HG03103 (cell line): ENCODE measurements at regions not wholly inside any gene's neighbourhood (a gene's known extent, or its start where the extent isn't known, plus 50 kb on each side); places are given as distances from the start of the nearest gene placed in this dataset.

Source experiments
- ATAC-seq: cut with Tn5 transposase; IDR thresholded peaks from one replicate; pipeline ENCODE4 v1.9.1; 2021; ENCODE audit warnings: low read depth; ENCODE audit not compliant: unreplicated experiment

DNA sequence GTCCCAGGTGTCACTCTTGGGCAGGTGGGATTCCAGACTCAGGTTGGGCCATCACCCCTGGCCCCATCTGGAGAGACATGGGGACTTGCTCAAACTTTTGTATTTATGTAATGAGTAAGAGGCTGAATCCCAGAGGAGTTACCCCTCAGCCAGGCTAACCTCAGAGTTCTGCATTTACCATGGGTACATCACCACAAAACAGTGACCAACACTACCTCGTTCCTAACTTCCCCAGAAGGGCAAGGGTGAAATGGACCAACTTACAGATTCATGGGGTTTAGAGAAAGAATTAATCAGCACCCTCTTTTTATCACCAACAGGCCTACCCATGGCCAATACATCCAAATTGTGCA lies 259.9 kb upstream of the MARCKS start:
- no peak for ATAC-seq

DNA sequence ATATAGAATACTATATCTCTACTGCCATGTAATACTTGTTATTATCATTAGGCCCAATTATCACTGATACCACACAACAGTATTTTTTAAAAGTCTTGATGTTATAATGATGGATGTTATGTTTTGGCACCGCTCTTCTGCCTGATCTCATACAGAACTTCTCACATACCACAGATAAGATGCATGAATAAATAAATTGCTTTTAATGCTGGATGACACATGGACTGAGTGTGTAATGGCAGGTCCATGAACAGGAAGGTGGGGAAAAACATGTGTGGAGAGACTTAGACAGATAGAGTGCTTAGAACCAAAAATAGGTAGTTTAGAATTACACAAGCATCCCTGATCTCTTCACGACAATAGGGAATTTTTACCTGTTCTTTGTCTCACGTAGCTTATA lies 258.4 kb upstream of the MARCKS start:
- ATAC-seq, result no peak

DNA sequence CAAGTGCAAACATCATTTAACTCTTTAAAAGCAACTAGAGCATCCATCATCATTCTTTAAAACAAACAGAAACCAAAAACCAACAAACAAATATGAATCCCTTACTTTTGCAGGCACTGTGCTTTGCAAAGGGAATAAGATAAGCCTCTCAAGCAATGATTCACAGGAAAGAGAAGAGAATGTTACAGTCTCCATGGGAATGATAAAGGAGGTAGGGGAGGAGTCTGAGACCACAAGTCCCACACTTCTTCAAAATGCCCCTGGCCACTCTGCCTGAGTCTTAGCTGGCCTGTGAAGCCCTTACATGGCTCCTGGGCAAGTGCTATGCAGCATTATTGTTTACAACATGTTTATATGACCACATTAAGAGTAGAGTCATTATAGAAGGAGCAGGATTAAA lies 257.7 kb upstream of the MARCKS start:
- no peak for ATAC-seq

DNA sequence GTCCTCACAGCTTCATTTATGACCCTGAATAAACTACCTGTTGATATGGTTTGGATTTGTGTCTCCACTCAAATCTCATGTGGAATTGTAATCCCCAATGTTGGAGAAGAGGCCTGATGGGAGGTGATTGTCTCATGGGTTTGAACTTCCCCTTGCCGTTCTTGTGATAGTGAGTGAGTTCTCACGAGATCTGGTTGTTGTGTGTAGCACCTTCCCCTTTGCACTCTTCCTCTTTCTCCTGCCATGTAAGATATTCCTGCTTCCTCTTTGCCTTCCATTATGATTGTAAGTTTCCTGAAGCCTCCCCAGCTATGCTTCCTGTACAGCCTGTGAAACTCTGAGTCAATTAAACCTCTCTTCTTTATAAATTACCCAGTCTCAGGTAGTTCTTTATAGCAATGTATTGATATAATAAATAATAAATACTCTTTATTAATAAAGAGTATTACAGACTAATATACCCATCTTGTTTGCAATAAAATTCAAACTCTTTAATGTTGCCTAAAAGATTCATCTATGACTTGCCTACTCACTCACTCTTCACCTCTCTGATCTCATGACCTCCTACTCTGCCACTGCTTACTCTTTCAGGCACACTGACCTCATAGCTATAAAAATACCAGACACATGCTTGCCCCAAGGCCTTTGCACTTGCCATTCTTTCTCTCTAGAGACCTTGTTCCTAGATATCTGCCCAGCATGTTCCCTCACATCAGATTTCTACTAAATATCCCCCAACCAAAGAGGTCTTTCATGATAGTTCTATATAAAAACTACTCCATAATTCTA lies 256.4 kb upstream of the MARCKS start:
- no peak for ATAC-seq

DNA sequence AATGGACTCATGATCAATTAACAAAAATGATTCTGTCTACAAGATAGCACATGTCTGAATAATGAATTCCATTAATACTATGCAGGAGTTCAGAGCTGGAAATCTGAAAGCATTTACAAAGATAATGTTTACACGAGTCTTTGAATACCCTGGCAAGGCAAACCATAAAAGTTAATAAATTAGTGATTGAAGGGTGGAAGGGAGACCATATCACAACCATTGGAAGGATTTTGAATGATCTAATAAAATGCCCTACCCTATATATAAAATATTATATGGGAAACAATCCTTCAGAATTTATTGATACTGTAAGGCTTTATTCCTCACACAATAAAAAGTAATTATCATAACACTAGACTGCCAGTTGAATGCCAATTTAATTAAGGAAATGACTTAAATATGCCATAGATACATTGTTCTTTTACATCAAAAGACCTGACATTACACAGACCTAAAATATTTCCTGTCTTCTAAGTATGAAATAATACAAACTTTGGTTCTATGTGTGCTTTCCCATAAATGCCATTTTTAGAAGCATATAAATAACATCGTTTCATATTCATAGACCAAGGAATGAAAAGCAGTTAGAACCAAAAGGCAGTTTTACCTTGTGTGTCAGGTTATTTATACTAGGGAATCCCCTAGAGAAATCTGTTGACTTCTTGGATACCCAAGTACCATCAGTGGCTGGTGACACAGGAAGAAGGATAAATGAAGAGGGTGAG lies 249.2 kb upstream of the MARCKS start:
- ATAC-seq, result no peak

DNA sequence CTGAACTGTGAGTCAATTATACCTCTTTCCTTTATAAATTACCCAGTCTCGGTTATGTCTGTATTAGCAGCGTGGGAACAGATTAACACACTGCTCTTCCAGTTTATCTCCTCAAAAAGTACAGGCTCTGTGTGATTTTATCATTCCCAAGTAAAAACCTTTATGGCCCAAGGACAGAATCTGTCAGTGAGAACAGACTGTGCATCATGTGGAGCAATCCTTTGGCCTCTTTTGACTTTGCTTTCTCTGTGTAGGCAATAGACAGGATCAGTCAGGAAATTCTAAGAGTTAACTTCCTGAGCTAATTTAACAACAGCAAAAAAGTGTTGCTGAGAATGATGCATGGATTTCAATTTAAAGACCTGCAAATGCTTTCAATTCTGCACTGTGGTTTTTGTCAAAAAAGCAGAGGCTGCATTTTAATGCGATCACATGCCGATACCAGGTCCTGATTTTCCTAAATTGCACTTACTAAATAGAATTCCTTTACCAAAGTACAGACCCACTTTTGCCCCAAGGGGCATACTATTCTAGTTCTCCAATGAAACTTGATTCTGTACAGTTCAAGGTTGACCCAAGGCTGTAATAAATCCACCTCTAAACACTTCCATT lies 246.7 kb upstream of the MARCKS start:
- ATAC-seq, result no peak

DNA sequence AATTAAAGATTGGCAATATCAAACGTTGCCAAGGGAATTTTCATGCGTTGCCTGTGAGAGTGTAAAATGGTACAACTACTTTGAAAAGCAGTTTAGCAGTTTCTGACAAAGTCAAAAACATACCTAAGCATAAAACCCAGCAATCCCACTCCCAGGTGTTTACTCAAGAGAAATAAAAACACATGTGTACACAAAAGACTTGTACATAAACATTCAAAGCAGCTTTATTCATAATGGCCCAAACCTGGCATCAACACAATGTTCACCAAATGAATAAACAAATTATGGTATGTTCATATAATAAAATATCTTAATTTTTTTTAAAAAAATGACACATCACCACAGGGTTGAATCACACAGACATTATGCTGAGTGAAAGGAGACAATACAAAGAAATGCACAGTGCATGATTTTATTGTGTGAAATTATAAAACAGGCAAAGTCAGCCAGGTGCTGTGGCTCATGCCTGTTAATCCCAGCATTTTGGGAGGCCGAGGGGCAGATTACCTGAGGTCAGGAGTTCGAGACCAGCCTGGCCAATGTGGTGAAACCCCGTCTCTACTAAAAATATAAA lies 240.4 kb upstream of the MARCKS start:
- ATAC-seq, result no peak

DNA sequence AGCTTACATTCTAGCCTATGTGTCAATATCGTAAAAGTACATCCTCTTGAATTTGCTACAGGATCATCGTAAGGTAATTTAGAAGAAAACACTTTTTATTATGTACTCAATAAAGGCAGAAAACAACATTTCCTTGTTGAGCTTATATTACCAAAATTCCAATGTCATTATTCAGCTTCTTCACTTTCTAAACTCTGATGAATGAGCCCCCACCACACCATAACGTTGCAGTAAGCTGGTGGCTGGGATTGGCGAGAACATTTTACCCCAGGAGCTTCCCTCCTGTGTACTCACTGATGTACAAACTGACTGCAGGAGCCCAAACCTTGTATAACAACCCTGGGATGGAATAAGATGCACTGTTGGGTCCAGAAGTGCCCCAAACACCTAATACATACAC lies 238.1 kb upstream of the MARCKS start:
- ATAC-seq, result no peak

DNA sequence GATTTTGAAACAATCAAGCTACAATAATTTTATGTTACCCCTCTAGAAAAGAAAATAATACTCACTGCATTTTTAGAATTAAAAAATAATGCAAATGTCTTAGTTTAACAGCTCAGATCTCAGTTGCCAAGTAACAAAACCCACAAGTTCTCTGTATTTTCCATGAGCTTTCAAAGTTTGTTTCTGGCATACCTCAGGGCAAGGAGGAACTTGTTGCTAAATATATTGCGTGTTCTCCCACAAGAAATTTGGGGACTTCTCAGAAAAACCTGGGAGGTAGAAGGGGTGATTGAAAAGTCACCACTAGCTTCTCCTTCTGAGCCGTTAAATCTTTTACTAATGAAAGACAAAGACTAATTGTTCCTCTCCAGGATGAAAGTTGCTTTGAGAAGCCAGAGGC lies 236.8 kb upstream of the MARCKS start:
- no peak for ATAC-seq

DNA sequence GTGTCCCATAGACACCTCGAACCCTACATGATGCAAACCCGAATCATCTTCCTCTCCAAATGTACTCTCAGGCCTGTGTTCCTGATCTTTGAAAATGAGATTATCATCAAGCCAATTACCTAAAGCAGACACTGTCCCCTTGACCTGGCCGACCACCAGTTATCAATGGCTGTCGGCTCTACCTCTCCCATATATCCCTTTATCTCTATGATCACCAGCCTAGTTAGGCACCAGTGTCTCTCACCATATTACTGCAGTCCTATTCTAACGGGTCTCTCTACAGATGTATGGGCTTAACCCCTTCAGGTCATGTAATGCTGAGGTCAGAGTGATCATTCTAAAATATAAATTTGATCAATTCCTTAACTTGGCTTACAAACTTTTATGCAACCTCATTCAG lies 234.9 kb upstream of the MARCKS start:
- ATAC-seq, result no peak

DNA sequence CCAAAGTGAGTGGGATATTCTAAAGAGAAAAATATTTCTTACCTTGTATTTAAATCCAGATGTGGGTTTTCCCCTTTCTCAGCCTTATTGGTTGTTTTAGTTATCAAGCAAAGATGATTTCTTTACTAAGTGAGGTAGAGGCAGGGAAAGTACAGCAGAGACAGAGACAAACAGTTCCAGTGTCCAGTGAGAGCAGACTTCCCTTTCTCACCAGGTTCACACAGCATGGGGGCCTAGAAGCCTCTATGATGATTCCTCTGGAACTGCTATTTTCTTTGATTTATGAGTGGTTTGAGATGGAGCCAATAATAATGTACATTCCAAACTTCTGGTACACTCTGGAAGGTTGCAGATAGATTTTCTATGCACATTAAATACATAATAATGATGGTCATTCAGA lies 234.0 kb upstream of the MARCKS start:
- ATAC-seq, result no peak

DNA sequence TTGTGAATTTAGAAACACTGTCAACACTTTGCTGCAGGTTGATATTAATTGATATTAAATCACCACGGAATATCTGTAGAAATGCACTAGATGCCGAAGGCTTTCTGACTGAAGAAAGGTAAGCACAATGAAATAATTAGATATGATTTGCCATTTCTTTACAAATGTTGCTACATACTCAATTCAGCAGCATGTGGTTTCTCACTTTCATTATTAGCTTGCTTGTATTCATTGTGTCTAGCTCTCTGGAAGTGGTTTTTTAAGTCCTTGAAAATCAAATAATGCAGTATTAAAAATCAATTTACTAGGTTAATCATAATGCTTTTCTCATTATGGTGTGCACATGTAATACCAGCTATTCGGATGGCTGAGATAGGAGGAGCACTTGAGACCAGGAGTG lies 231.3 kb upstream of the MARCKS start:
- ATAC-seq, result no peak

DNA sequence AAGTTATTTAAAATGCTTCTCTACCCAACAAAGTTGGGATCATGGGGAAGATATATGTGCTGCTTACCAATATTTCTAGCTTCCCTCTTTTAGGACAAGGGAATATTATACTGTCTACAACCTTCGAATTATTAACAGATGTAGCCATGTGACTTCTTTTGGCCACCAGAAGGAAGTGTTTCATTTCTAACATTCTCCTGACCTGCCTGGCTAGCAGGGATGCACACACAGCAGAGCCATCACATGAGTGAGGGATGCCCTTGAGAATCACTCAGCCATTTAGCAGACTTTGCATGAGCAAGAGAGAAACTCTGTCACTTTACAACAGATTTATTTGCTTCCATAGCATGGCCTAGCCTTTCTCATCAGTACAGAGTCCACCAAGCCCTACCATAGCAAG lies 230.7 kb upstream of the MARCKS start:
- peak; percentile 27 for ATAC-seq

DNA sequence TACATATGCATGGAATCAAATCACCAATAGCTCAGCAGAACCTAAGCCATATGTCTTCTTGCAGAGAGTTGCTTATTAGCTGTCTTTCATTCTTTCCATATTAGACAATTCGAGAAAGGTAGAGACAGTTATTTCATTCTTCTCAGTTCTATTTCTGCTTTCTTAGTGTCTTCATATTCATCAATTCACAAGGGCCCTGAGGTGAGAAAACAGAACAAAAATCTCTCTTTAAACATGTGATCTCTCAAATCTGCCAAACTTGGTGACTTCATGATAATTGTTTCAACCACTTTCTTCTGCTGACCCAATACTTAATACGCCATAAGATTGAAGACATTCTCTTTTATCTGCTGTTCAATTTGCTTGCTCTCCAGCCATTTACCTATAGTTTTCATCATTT lies 229.7 kb upstream of the MARCKS start:
- no peak for ATAC-seq

DNA sequence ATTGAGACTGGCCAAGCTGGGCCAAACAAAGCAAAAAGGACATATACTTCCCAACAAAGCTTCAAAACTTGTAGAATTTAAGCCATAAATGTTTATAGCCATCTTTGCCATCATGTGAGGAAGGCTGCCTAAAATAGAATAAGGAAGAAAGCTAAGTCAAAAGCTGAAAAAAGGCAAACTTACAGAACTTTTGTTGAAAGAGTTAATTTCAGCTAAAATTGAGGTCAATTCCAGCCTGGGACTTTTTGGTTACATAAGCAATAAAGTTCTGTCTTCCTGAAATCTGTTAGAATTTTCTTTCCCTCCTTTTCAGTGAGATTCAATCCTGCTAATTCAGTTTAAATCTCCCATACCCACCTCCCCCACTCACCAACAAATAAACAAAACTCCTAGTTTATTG lies 227.9 kb upstream of the MARCKS start:
- no peak for ATAC-seq

DNA sequence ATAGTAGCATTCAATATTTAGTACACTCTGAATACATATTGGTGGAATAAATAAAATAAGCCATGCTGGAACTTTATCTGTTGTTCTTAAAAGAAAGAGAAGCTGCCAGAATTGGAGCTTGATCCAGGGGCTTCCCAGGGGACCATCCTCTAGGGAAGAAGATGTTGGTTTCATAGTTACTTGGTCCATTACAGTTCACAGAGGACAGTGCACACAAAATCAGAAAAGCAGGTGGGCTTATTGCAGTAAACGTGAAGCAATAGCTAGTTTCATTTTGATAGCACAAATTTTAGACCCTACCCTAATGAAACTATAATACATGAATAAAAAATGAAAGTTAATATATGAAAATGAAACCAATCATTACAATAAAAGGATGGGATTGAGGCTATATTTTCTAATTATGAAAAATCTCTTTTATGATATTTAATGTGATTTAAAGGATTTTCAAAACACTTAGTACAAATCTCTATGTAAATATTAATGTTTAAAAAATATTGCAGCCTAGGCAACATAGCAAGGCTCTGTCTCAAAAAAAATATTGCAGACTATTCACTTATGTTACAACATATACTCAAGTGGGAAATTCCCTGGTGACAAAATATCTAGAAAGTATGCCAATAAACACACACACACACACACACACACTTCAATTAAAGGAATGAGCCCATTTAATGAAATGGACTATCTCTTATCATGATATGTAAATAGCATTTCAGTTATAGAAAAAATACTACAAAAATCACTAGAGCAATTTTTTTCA lies 227.0 kb upstream of the MARCKS start:
- ATAC-seq, result no peak

DNA sequence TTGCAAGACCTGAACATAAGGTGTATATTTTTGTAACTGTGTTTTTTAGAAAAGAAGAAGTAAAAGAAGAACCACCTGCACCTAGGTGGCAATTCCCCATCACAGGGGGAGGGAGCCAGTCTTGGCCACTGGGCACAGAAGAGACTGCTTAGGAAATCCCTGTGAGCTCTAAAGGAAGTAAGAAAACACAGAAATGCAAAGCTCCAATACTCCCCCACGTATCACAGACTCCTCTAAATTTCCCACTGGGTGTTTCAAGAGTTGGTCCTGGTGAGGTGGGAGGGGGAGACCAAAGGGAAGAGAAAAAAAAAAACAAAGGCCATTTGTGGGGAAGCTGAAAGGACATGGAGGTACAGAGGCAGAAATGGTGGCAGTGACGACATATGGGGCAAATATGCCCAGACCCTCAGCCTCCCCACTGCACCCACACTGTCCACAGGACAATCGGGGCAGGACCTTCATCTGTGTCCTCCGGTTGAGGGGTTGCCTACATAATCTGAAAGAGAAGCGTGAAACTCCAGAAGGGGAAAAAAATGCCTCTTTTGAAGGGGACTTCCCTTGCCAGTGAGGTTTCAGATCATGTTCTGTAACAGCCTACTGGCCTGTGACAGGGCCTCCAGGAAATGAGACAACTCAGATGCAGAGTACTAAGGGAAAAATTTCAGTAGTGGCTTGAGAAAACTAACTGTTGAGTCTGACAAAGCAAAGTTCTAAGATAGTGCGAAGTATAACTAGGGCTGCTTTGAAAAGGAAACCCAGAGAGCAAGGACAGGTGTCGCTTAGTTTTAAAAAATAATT lies 226.2 kb upstream of the MARCKS start:
- peak; percentile 51 for ATAC-seq

DNA sequence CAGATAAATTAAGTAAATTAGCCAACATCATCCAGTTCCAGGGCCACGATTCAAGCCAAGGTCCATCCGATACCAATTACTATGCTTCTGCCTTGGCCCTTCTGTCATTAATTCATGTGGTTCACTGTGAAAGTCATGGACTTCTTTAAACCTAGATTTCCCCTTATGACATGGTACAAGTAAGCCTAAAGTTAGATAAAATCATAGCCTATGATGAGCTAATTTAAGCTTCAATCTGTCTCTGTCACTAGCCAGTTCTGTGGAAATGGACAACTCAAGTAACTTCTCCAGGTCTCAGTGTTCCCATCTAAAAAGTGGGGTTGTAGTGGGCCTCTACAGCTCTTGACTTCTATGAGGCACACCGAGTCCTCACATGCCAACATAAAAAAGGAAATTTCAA lies 225.5 kb upstream of the MARCKS start:
- ATAC-seq, result no peak

DNA sequence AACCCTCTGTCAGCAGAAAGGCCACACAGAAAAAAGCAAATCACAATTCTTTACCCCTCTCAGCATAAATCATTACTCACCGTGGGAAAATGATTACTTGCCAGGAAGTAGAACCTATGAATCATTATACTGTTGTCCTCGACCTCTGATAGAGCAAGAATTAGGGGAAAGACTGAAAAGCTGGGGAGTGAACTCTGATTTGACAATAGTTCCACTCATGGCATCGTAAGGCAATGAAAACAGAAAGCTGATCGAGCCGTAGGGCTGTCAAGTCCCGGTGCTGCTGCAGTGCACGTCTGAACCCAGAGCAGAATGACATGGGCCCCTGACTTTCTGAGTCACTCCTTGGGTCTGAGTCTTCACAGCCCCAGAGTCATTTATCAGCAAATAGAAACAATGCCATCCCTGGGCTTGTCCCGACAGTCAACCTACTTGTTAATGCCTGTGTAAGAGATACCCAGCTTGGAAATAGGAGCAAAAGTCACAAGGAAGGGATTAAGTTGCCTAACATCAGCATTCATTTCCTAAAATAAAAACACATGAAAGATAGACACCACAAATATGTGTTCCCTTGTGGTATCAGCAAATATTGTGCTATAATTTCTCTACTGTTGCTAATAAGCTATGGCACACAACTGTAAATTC lies 224.8 kb upstream of the MARCKS start:
- peak; percentile 34 for ATAC-seq

DNA sequence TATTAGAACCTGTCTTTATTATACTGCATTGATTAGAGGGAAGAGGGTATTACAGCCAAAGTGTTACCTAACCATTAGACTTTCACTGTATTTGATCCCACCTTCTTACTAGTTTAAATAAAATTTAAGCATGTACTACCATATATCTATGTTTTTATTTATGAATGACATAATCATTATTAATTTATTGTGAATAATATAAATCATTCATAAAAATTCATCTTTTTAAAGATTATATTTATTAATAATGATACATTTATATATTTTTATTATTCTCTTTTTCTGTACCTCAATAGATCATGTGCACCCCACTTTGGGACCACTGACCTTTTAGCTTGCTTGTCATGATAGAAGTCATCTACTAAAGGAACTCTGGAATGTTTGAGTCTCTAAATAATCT lies 223.5 kb upstream of the MARCKS start:
- no peak for ATAC-seq
